ENCODE measurements at regions not wholly inside any gene's neighbourhood (a gene's known extent, or its start where the extent isn't known, plus 50 kb on each side); places are given as distances from the start of the nearest gene placed in this dataset.

DNA sequence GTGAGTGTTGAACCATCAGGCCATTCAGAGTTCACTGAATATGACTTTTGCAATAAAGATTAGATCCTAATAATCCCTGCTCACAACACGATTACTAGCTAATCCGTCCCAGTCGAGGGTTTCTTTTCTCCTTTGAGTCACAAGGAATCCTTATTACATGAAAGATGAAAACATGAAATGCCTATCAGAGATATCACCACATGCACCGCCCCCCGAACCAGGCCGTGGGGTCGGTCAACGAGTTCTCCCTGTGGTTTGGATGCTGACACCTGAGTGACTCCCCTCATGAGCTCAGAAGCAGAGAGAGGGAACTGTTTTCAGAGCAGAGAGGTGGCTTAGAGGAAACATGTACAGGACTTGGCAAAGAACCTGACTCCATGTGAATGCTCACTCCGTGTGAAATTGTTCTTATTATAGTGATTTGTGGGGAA lies 263.3 kb downstream of the ETS1 start:
- H3K9me3 ChIP-seq (replicated peaks in 1 of 11): no peaks in the 10 kb centered on the region
- peaks cover 10 to 21% (median 15%) of the 10 kb centered on the region in 10 experiments for H3K4me1 ChIP-seq
- no peak overlapping the region for H3K27ac ChIP-seq
- H3K9ac ChIP-seq: peak overlapping the region in 1 of 11 experiments; percentile 7; a peak in 1 of 22 replicates
- H3K4me2 ChIP-seq: peak overlapping the region in 9 of 11 experiments; percentile 11 to 52 (median 36); a peak in 16 of 22 replicates
- no peaks in the 10 kb centered on the region for H3K36me3 ChIP-seq
- H4K20me1 ChIP-seq: no peaks in the 10 kb centered on the region
- TF ChIP-seq Cebpa-rat (IDR thresholded peaks at IDR 0.05): no peak
- H3K27me3 ChIP-seq: no peaks in the 10 kb centered on the region
- H3K4me3 ChIP-seq: no peak overlapping the region

DNA sequence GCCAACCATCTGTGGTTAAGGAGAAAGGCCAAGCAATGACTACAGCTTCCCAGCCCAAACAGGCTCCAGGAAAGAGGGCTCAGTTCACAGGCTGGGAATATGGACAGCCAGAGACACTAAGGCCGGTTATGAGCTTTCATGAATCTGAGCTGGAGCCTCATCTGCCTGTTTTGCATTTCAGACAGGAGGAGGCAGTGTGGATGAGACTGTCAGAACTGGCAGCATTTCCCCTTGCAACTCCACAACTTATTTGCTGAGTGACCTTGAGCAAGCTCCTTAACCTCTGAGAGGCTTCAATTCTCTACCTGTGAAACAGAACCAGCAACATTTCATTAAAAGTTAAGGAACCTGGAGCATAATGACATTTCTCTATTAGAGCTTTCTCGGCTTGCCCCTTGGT lies 264.0 kb downstream of the ETS1 start:
- Histone ChIP-seq H3K36me3 (no peaks in the 10 kb centered on the region), H3K27me3 (no peaks in the 10 kb centered on the region), H3K4me3 (no peak overlapping the region), H4K20me1 (no peaks in the 10 kb centered on the region), H3K4me1 (peaks cover 4 to 20% (median 11%) of the 10 kb centered on the region in 10 experiments; a peak in 16 of 20 replicates), H3K27ac (no peak overlapping the region), H3K9ac (no peak overlapping the region), H3K9me3 (replicated peaks in 1 of 11) (no peaks in the 10 kb centered on the region), H3K4me2 (no peak overlapping the region)
- no peak for TF ChIP-seq Cebpa-rat (IDR thresholded peaks at IDR 0.05)

GRCh38 chr11:128318856-128319474 lies 268.4 kb downstream of the ETS1 start:
- no peak for TF ChIP-seq Cebpa-rat (IDR thresholded peaks at IDR 0.05)
- no peak overlapping the region for H3K27ac ChIP-seq
- H3K4me2 ChIP-seq: peak overlapping the region in 3 of 11 experiments; percentile 2 to 34 (median 7); a peak in 3 of 22 replicates

DNA sequence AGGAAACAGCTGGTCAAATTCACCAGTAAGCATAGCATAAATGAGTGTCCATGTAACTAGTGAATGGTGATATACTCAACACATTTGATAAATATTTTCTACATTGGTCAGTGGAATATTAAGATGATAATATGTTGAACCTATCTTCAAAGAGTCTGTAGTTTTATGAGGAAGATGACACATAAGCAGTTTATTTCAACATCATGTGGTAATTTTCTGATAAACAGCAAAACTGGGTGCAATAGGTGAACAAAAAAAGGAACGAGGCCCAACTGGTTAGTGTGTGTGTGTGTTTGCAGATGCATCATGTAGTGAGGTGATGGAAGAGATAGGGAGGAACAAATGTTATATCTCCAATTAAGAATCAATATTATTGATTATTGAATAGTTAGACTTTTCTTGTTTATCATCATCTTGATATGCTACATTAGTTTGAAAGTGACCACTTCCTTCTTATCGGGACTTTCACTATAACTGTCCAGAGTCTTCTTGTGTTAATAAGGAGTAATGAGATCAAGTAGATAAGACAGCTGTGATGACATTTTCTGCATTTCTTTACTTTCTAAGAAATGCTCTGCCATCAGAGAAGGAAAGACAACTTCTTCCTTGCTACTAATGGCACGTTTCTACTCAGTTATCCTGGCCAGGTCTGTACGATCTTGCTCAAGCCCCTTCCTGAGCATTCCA lies 270.7 kb downstream of the ETS1 start:
- Histone ChIP-seq H3K36me3 (peaks cover 0 to 10% (median 0%) of the 10 kb centered on the region in 11 experiments; a peak in 2 of 22 replicates), H3K4me1 (peaks cover 0 to 25% (median 2%) of the 10 kb centered on the region in 10 experiments; a peak in 6 of 20 replicates), H3K9me3 (replicated peaks in 1 of 11) (peaks cover 24 to 41% (median 31%) of the 10 kb centered on the region in 11 experiments), H3K9ac (no peak overlapping the region), H4K20me1 (no peaks in the 10 kb centered on the region), H3K4me3 (no peak overlapping the region), H3K27ac (no peak overlapping the region), H3K27me3 (no peaks in the 10 kb centered on the region), H3K4me2 (no peak overlapping the region)
- TF ChIP-seq Cebpa-rat (IDR thresholded peaks at IDR 0.05): no peak

More at GRCh38 chr11:128318856-128319474, 268.4 kb downstream of the ETS1 start:
- no peak overlapping the region for H3K4me3 ChIP-seq
- H3K36me3 ChIP-seq: peaks cover 0 to 10% (median 0%) of the 10 kb centered on the region in 11 experiments; a peak in 2 of 22 replicates
- no peak overlapping the region for H3K9ac ChIP-seq
- H4K20me1 ChIP-seq: no peaks in the 10 kb centered on the region
- no peaks in the 10 kb centered on the region for H3K27me3 ChIP-seq
- peaks cover 0 to 25% (median 2%) of the 10 kb centered on the region in 10 experiments; a peak in 7 of 20 replicates for H3K4me1 ChIP-seq
- H3K9me3 ChIP-seq (replicated peaks in 1 of 11): peaks cover 21 to 33% (median 26%) of the 10 kb centered on the region in 11 experiments

DNA sequence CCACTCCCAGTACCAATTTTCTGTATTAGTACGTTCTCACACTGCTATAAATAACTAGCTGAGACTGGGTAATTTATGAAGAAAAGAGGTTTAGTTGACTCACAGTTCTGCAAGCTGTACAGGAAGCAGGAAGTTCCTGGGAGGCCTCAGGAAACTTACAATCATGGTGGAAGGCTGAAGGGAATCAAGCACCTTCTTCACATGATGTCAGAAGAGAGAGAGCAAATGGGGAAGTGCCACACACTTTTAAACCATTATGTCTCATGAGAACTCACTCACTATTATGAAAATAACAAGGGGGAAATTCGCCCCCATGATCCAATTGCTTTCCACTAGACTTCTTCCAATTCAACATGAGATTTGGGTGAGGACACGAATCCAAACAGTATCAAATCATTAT lies 271.4 kb downstream of the ETS1 start:
- no peaks in the 10 kb centered on the region for H3K27me3 ChIP-seq
- H4K20me1 ChIP-seq: no peaks in the 10 kb centered on the region
- no peak overlapping the region for H3K27ac ChIP-seq
- H3K4me1 ChIP-seq: peaks cover 0 to 25% (median 2%) of the 10 kb centered on the region in 10 experiments; a peak in 6 of 20 replicates
- H3K36me3 ChIP-seq: peaks cover 0 to 10% (median 0%) of the 10 kb centered on the region in 11 experiments; a peak in 2 of 22 replicates
- H3K4me2 ChIP-seq: no peak overlapping the region
- H3K9ac ChIP-seq: no peak overlapping the region
- peaks cover 24 to 41% (median 31%) of the 10 kb centered on the region in 11 experiments for H3K9me3 ChIP-seq (replicated peaks in 1 of 11)
- no peak overlapping the region for H3K4me3 ChIP-seq
- TF ChIP-seq Cebpa-rat (IDR thresholded peaks at IDR 0.05): no peak

GRCh38 chr11:128313931-128314330 lies 273.4 kb downstream of the ETS1 start:
- no peak for TF ChIP-seq Cebpa-rat (IDR thresholded peaks at IDR 0.05)
- Histone ChIP-seq H3K4me2 (no peak overlapping the region), H3K9ac (no peak overlapping the region), H3K4me1 (peaks cover 0 to 20% (median under 1%) of the 10 kb centered on the region in 10 experiments; a peak in 6 of 20 replicates), H3K9me3 (replicated peaks in 1 of 11) (peaks cover 24 to 41% (median 31%) of the 10 kb centered on the region in 11 experiments), H3K4me3 (no peak overlapping the region; a peak in 1 of 20 replicates), H4K20me1 (no peaks in the 10 kb centered on the region), H3K36me3 (peaks cover 0 to 10% (median 0%) of the 10 kb centered on the region in 11 experiments; a peak in 2 of 22 replicates), H3K27ac (no peak overlapping the region), H3K27me3 (no peaks in the 10 kb centered on the region)

DNA sequence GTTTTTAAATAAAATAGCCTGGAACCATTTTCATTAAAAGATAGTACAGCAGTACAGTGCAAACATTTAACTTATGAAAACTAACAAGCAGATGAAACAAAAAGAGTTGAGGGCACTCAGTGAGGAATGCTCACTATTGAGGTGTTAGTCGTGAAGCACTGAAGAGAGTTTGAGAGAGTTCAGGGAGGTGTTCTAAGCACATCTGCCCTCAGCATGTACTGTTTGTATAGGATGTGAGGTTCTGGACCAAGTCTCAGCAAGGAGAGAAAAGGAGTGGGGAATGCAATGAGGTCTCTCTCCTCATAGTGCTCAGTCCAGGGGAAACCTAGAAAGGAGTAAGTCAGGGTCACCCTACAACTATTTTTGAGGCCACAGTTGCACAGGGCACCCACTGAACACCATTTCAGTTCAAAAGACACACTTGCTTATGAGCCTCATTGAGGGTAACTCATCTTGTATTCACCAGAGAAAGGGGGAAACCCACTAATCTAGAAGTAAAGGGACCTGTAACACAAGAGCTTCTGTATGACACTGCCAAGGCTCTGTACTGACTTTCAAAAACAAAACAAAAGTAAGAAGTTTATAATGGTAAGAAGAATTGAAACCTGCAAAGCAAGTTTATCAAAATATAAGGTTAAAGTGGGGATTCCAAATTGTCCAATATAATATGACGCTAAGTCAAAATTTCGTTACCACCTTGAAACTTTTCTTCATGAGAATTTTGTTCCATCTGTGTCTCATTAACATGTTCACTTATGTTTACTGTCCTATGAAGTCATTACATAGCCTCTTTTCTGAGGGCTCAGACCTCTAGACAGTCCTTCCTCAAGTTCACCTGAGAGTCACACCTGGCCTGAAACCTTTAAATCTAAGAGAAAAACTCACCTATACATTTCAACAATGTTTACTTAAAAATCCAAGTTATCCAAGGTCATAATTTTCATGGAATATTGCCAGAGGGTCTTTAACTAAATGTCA lies 275.3 kb downstream of the ETS1 start:
- no peak for TF ChIP-seq Cebpa-rat (IDR thresholded peaks at IDR 0.05)
- no peak overlapping the region for H3K4me2 ChIP-seq

DNA sequence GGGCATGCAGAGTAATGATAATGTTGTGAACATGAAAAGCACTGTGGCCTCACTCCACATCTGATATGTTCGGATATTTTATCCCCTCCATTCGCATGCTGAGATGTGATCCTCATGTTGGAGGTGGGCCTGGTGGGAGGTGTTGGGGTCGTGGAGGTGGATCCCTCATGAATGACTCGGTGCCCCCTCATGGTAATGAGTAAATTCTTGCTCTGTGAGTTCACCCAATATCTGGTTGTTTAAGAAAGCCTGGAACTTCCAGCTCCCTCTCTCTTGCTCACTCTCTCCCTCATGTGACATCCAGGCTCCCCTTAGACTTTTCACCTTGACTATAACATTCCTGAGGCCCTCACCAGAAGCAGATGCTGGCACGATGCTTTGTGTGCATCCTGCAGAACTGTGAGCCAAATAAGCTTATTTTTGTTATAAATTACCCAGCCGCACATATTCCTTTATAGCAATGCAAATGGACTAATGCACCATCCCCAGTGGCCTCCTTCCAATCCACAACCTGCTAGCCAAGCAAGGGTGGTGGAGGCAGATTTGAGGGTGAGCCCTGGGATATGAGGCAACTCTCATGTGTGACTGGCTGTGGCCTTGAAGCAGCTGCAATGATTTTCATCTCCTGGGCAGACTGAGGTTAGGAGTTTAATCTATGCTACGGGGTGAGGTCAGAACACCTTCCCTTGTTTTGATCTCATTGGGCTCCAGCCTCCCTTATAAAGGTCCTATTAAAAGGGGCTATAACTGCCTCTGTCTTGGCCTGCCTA lies 276.5 kb downstream of the ETS1 start:
- Histone ChIP-seq H3K9me3 (replicated peaks in 1 of 11) (peaks cover 22 to 29% (median 26%) of the 10 kb centered on the region in 11 experiments), H3K4me1 (peaks cover 0 to 5% (median 0%) of the 10 kb centered on the region in 10 experiments; a peak in 1 of 20 replicates), H3K4me2 (no peak overlapping the region), H3K27me3 (no peaks in the 10 kb centered on the region), H4K20me1 (no peaks in the 10 kb centered on the region), H3K27ac (no peak overlapping the region), H3K4me3 (no peak overlapping the region), H3K9ac (no peak overlapping the region), H3K36me3 (peaks cover 0 to 10% (median 0%) of the 10 kb centered on the region in 11 experiments; a peak in 2 of 22 replicates)
- no peak for TF ChIP-seq Cebpa-rat (IDR thresholded peaks at IDR 0.05)

More for the DNA sequence above, 275.3 kb downstream of the ETS1 start:
- Histone ChIP-seq H3K4me1 (peaks cover 0 to 16% (median 0%) of the 10 kb centered on the region in 10 experiments; a peak in 3 of 20 replicates), H4K20me1 (no peaks in the 10 kb centered on the region), H3K9me3 (replicated peaks in 1 of 11) (peaks cover 24 to 41% (median 31%) of the 10 kb centered on the region in 11 experiments), H3K36me3 (peaks cover 0 to 10% (median 0%) of the 10 kb centered on the region in 11 experiments; a peak in 2 of 22 replicates), H3K9ac (no peak overlapping the region), H3K27ac (no peak overlapping the region), H3K27me3 (no peaks in the 10 kb centered on the region), H3K4me3 (no peak overlapping the region)
